ENCODE measurements at regions not wholly inside any gene's neighbourhood (a gene's known extent, or its start where the extent isn't known, plus 50 kb on each side); places are given as distances from the start of the nearest gene placed in this dataset.

GRCh38 chr4:41389356-41389755 is 132.6 kb downstream of the UCHL1 start:
- Histone ChIP-seq H3K9me3 (ENCODE audit: control insufficient read depth, insufficient read depth, low read length) (no peaks in the 10 kb centered on the region), H3K36me3 (ENCODE audit: insufficient read depth, low read length) (no peaks in the 10 kb centered on the region)

GRCh38 chr4:41390661-41391060 is 133.9 kb downstream of the UCHL1 start:
- peaks cover 8% of the 10 kb centered on the region; the same call in 1 of the 2 replicates for H3K4me1 ChIP-seq (ENCODE audit: insufficient read depth, low read length)
- H3K9me3 ChIP-seq (ENCODE audit: control insufficient read depth, insufficient read depth, low read length) = no peaks in the 10 kb centered on the region
- no peaks in the 10 kb centered on the region for H3K36me3 ChIP-seq (ENCODE audit: insufficient read depth, low read length)
- H3K9ac ChIP-seq (ENCODE audit: low read depth, low read length) = no peak overlapping the region

More at GRCh38 chr4:41389356-41389755, 132.6 kb downstream of the UCHL1 start:
- Histone ChIP-seq H3K4me1 (ENCODE audit: insufficient read depth, low read length) (peaks cover 10% of the 10 kb centered on the region; the same call in 1 of the 2 replicates), H3K9ac (ENCODE audit: low read depth, low read length) (no peak overlapping the region)

- H3K9ac ChIP-seq (ENCODE audit: low read depth, low read length) = no peak overlapping the region
- 0 out of 2 replicates have a peak, but pooled peaks cover 3% of the 10 kb centered on the region for H3K4me1 ChIP-seq (ENCODE audit: insufficient read depth, low read length)
- H3K36me3 ChIP-seq (ENCODE audit: insufficient read depth, low read length) = no peaks in the 10 kb centered on the region
- H3K9me3 ChIP-seq (ENCODE audit: control insufficient read depth, insufficient read depth, low read length) = no peaks in the 10 kb centered on the region
Measured at GRCh38 chr4:41391271-41391670, 134.5 kb downstream of the UCHL1 start.

- Histone ChIP-seq H3K9ac (ENCODE audit: low read depth, low read length) (no peak overlapping the region), H3K9me3 (ENCODE audit: control insufficient read depth, insufficient read depth, low read length) (no peaks in the 10 kb centered on the region), H3K4me1 (ENCODE audit: insufficient read depth, low read length) (peaks cover 16% of the 10 kb centered on the region), H3K36me3 (ENCODE audit: insufficient read depth, low read length) (no peaks in the 10 kb centered on the region)
Measured at GRCh38 chr4:41394481-41394894, 137.8 kb downstream of the UCHL1 start.

- Histone ChIP-seq H3K36me3 (ENCODE audit: insufficient read depth, low read length) (no peaks in the 10 kb centered on the region), H3K9ac (ENCODE audit: low read depth, low read length) (no peak overlapping the region), H3K9me3 (ENCODE audit: control insufficient read depth, insufficient read depth, low read length) (no peaks in the 10 kb centered on the region), H3K4me1 (ENCODE audit: insufficient read depth, low read length) (peaks cover 17% of the 10 kb centered on the region)
Measured at GRCh38 chr4:41396214-41396613, 139.5 kb downstream of the UCHL1 start.

GRCh38 chr4:41396869-41397268 is 140.1 kb downstream of the UCHL1 start:
- no peaks in the 10 kb centered on the region for H3K36me3 ChIP-seq (ENCODE audit: insufficient read depth, low read length)
- no peaks in the 10 kb centered on the region for H3K9me3 ChIP-seq (ENCODE audit: control insufficient read depth, insufficient read depth, low read length)
- no peak overlapping the region for H3K9ac ChIP-seq (ENCODE audit: low read depth, low read length)
- H3K4me1 ChIP-seq (ENCODE audit: insufficient read depth, low read length) = peaks cover 17% of the 10 kb centered on the region

GRCh38 chr4:41399231-41399630 is 138.7 kb upstream of the LIMCH1 start:
- Histone ChIP-seq H3K4me1 (ENCODE audit: insufficient read depth, low read length) (peaks cover 17% of the 10 kb centered on the region), H3K9ac (ENCODE audit: low read depth, low read length) (no peak overlapping the region), H3K36me3 (ENCODE audit: insufficient read depth, low read length) (no peaks in the 10 kb centered on the region), H3K9me3 (ENCODE audit: control insufficient read depth, insufficient read depth, low read length) (no peaks in the 10 kb centered on the region)

GRCh38 chr4:41400296-41400695 is 137.7 kb upstream of the LIMCH1 start:
- Histone ChIP-seq H3K9me3 (ENCODE audit: control insufficient read depth, insufficient read depth, low read length) (no peaks in the 10 kb centered on the region), H3K4me1 (ENCODE audit: insufficient read depth, low read length) (peaks cover 14% of the 10 kb centered on the region), H3K36me3 (ENCODE audit: insufficient read depth, low read length) (no peaks in the 10 kb centered on the region), H3K9ac (ENCODE audit: low read depth, low read length) (no peak overlapping the region)

- H3K36me3 ChIP-seq (ENCODE audit: insufficient read depth, low read length) = no peaks in the 10 kb centered on the region
- H3K4me1 ChIP-seq (ENCODE audit: insufficient read depth, low read length) = no peaks in the 10 kb centered on the region
- no peaks in the 10 kb centered on the region for H3K9me3 ChIP-seq (ENCODE audit: control insufficient read depth, insufficient read depth, low read length)
- no peak overlapping the region for H3K9ac ChIP-seq (ENCODE audit: low read depth, low read length)
Measured at GRCh38 chr4:41405464-41406112, 132.4 kb upstream of the LIMCH1 start.

GRCh38 chr4:41406113-41406516 is 131.8 kb upstream of the LIMCH1 start:
- Histone ChIP-seq H3K9ac (ENCODE audit: low read depth, low read length) (no peak overlapping the region), H3K9me3 (ENCODE audit: control insufficient read depth, insufficient read depth, low read length) (no peaks in the 10 kb centered on the region)

GRCh38 chr4:41408150-41408549 is 129.8 kb upstream of the LIMCH1 start:
- H3K36me3 ChIP-seq (ENCODE audit: insufficient read depth, low read length) = no peaks in the 10 kb centered on the region
- no peak overlapping the region for H3K9ac ChIP-seq (ENCODE audit: low read depth, low read length)
- H3K4me1 ChIP-seq (ENCODE audit: insufficient read depth, low read length) = 0 out of 2 replicates have a peak, but pooled peaks cover 4% of the 10 kb centered on the region
- H3K9me3 ChIP-seq (ENCODE audit: control insufficient read depth, insufficient read depth, low read length) = no peaks in the 10 kb centered on the region

More at GRCh38 chr4:41406113-41406516, 131.8 kb upstream of the LIMCH1 start:
- no peaks in the 10 kb centered on the region for H3K36me3 ChIP-seq (ENCODE audit: insufficient read depth, low read length)
- no peaks in the 10 kb centered on the region for H3K4me1 ChIP-seq (ENCODE audit: insufficient read depth, low read length)

- Histone ChIP-seq H3K36me3 (ENCODE audit: insufficient read depth, low read length) (no peaks in the 10 kb centered on the region), H3K9me3 (ENCODE audit: control insufficient read depth, insufficient read depth, low read length) (no peaks in the 10 kb centered on the region), H3K9ac (ENCODE audit: low read depth, low read length) (no peak overlapping the region), H3K4me1 (ENCODE audit: insufficient read depth, low read length) (0 out of 2 replicates have a peak, but pooled peaks cover 4% of the 10 kb centered on the region)
Measured at GRCh38 chr4:41408859-41409593, 128.9 kb upstream of the LIMCH1 start.

- no peaks in the 10 kb centered on the region for H3K36me3 ChIP-seq (ENCODE audit: insufficient read depth, low read length)
- 0 out of 2 replicates have a peak, but pooled peaks cover 4% of the 10 kb centered on the region for H3K4me1 ChIP-seq (ENCODE audit: insufficient read depth, low read length)
- H3K9me3 ChIP-seq (ENCODE audit: control insufficient read depth, insufficient read depth, low read length) = no peaks in the 10 kb centered on the region
- H3K9ac ChIP-seq (ENCODE audit: low read depth, low read length) = no peak overlapping the region
Measured at GRCh38 chr4:41409594-41409895, 128.4 kb upstream of the LIMCH1 start.

GRCh38 chr4:41410049-41410448 is 127.9 kb upstream of the LIMCH1 start:
- Histone ChIP-seq H3K9ac (ENCODE audit: low read depth, low read length) (no peak overlapping the region), H3K36me3 (ENCODE audit: insufficient read depth, low read length) (no peaks in the 10 kb centered on the region), H3K4me1 (ENCODE audit: insufficient read depth, low read length) (0 out of 2 replicates have a peak, but pooled peaks cover 4% of the 10 kb centered on the region), H3K9me3 (ENCODE audit: control insufficient read depth, insufficient read depth, low read length) (no peaks in the 10 kb centered on the region)

Measured in ES-I3 (cell line).